Left lung (tissue), 4 donors: ENCODE measurements at regions not wholly inside any gene's neighbourhood (a gene's known extent, or its start where the extent isn't known, plus 50 kb on each side); places are given as distances from the start of the nearest gene placed in this dataset.

ENCODE experiments used
- ATAC-seq: fragments of 200-7000 bp; cut with Tn5 transposase; one replicate; pipeline ENCODE4 v1.9.1; 2020; ENCODE audit warnings: moderate library complexity
- DNase-seq, 4 donors: peaks; one replicate each; pipeline ENCODE4 v3.0.0-alpha.2; 2013 to 2020
- H3K27ac ChIP-seq, 2 donors: fragments of 200-600 bp; sonication (generic) in 1 of 2; one replicate each; pipeline versions ENCODE4 v1.5.0 to v1.8.0; 2020 to 2021
- H3K27me3 ChIP-seq, 2 donors: fragments of 200-600 bp; sonication (generic) in 1 of 2; one replicate each; pipeline versions ENCODE4 v1.5.0 to v1.8.0; 2020 to 2021
- H3K36me3 ChIP-seq, 2 donors: fragments of 200-600 bp; sonication (generic) in 1 of 2; one replicate each; pipeline versions ENCODE4 v1.5.0 to v1.8.0; 2020 to 2021
- H3K4me1 ChIP-seq, 2 donors: fragments of 200-600 bp; one replicate each; pipeline ENCODE4 v1.8.0; 2021
- H3K4me3 ChIP-seq, 2 donors: fragments of 200-600 bp; sonication (generic) in 1 of 2; one replicate each; pipeline versions ENCODE4 v1.5.0 to v1.8.0; 2020 to 2021; ENCODE audit warnings: mild to moderate bottlenecking in 1 of 2
- H3K9me3 ChIP-seq, 2 donors: fragments of 200-600 bp; sonication (generic) in 1 of 2; one replicate each; pipeline versions ENCODE4 v1.5.0 to v1.8.0; 2020 to 2021
- CTCF ChIP-seq, 2 donors: fragments of 200-600 bp; sonication (generic) in 1 of 2; IDR thresholded peaks; one replicate each; pipeline versions ENCODE4 v1.5.0 to v1.8.0; 2021; ENCODE audit warnings: antibody characterized with exemption in 2 of 2
- intact Hi-C, 2 donors: fragments of 100-400 bp; cut with DNase I; formaldehyde crosslinking; loops; one replicate each; pipeline versions ENCODE4 v1.11.2 to v1.14.2; 2022
- donor health status: DM: no; HTN: yes; CAD: no.
- donor health status: DM: no; HTN: no; CAD: no.

GRCh38 chr1:58908561-58909560, 125.0 kb upstream of the JUN start:
- ATAC-seq (no peak), DNase-seq (no peak)
- intact Hi-C loops = loop anchor here in 1 of 2 donors (10.0 kb wide), 1 partner anchor 124 kb away; the partner anchor contains the start of gene JUN
- Histone ChIP-seq H3K4me3 (no peak overlapping the region), H3K36me3 (no peaks in the 10 kb centered on the region), H3K27me3 (no peaks in the 10 kb centered on the region), H3K9me3 (no peaks in the 10 kb centered on the region), H3K4me1 (peaks cover 0 to 28% of the 10 kb centered on the region in 2 donors), H3K27ac (no peak overlapping the region)
- TF ChIP-seq CTCF (IDR thresholded peaks at IDR 0.05) = no peak

- H3K36me3 ChIP-seq = no peaks in the 10 kb centered on the region
- ATAC-seq (no peak), DNase-seq (no peak)
- H3K27ac ChIP-seq = no peak overlapping the region
- H3K9me3 ChIP-seq = peaks cover 0 to 6% of the 10 kb centered on the region in 2 donors
- peaks cover 0 to 16% of the 10 kb centered on the region in 2 donors for H3K4me1 ChIP-seq
- no peaks in the 10 kb centered on the region for H3K27me3 ChIP-seq
- H3K4me3 ChIP-seq = no peak overlapping the region
- intact Hi-C loops = loop anchor here in 1 of 2 donors (10.0 kb wide), 1 partner anchor 125 kb away; the partner anchor contains the start of gene JUN
- no peak for TF ChIP-seq CTCF (IDR thresholded peaks at IDR 0.05)
These were observed 126.3 kb upstream of the JUN start for GRCh38 chr1:58909914-58910681.

- Histone ChIP-seq H3K9me3 (peaks cover 0 to 12% of the 10 kb centered on the region in 2 donors), H3K4me1 (peaks cover 0 to 13% of the 10 kb centered on the region in 2 donors), H3K36me3 (no peaks in the 10 kb centered on the region), H3K4me3 (no peak overlapping the region), H3K27ac (no peak overlapping the region), H3K27me3 (no peaks in the 10 kb centered on the region)
- ATAC-seq = no peak
- intact Hi-C loops = no loop called here
- no peak for DNase-seq
- no peak for TF ChIP-seq CTCF (IDR thresholded peaks at IDR 0.05)
These were observed 128.1 kb upstream of the JUN start for GRCh38 chr1:58911841-58912499.

GRCh38 chr1:58914925-58915324, 131.1 kb upstream of the JUN start:
- ATAC-seq (no peak), DNase-seq (no peak)
- intact Hi-C loops = no loop called here
- Histone ChIP-seq H3K27me3 (no peaks in the 10 kb centered on the region), H3K4me3 (no peak overlapping the region), H3K4me1 (peaks cover 0 to 4% of the 10 kb centered on the region in 2 donors), H3K27ac (no peak overlapping the region), H3K9me3 (peaks cover 0 to 12% of the 10 kb centered on the region in 2 donors), H3K36me3 (no peaks in the 10 kb centered on the region)
- TF ChIP-seq CTCF (IDR thresholded peaks at IDR 0.05) = no peak
